ENCODE measurements at regions not wholly inside any gene's neighbourhood (a gene's known extent, or its start where the extent isn't known, plus 50 kb on each side); places are given as distances from the start of the nearest gene placed in this dataset.

DNA sequence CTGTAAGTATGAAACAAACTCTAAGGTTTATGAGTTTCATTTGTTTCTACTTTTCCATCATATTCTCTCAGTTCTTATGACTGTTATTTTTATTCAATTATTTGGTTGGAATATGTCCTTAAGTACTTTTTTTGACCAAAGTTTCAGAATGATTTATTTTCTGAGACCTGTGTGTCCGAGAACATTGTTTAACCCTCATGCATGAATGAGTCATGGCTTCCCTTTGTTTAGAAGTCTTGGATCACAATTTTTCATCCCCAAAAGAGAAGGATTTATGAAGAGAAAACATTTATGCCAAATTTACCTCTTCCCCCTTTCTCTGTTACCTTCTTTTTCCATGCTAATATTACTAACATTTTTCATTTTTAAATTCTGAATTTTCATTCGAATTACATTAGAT, 518.0 kb upstream of the NR2F2 start:
- TF ChIP-seq GABPA (IDR thresholded peaks at IDR 0.05; ENCODE audit: borderline replicate concordance, insufficient read depth, low read length) (no peak), CHD2 (IDR thresholded peaks at IDR 0.05; ENCODE audit: low read length) (no peak), POLR2A (IDR thresholded peaks at IDR 0.05; ENCODE audit: control extremely low read depth in 1 of 2, low read depth in 2 of 2, low read length in 2 of 2) (no peak)

Data from H1 (cell line).